DND-41 (cell line): ENCODE measurements at regions not wholly inside any gene's neighbourhood (a gene's known extent, or its start where the extent isn't known, plus 50 kb on each side); places are given as distances from the start of the nearest gene placed in this dataset.

Experiments
- ATAC-seq: fragments of 200-7000 bp; cut with Tn5 transposase; 3 replicates; pipeline ENCODE4 v1.9.1; 2021; ENCODE audit warnings: low read depth; ENCODE audit not compliant: insufficient read depth
- DNase-seq: peaks from one replicate; pipeline ENCODE4 v3.0.0-alpha.2; 2020
- H2AFZ ChIP-seq: 2 replicates; pipeline ENCODE4 v1.6.0; 2012; ENCODE audit warnings: low read depth, low read length
- H3K27ac ChIP-seq: 2 replicates; pipeline ENCODE4 v1.5.1; 2012; ENCODE audit warnings: low read length, inconsistent platforms
- H3K27me3 ChIP-seq: fragments of 200-600 bp; sonication (generic); 2 replicates; pipeline ENCODE4 v1.6.0; 2012; ENCODE audit warnings: low read length, mild to moderate bottlenecking, inconsistent platforms; ENCODE audit not compliant: insufficient read depth, poor library complexity
- H3K36me3 ChIP-seq: 2 replicates; pipeline ENCODE4 v1.5.1; 2012; ENCODE audit warnings: low read length, inconsistent platforms; ENCODE audit not compliant: insufficient read depth
- H3K4me1 ChIP-seq: 2 replicates; pipeline ENCODE4 v1.5.1; 2012; ENCODE audit warnings: mild to moderate bottlenecking, low read length; ENCODE audit not compliant: insufficient read depth
- H3K4me2 ChIP-seq: 2 replicates; pipeline ENCODE4 v1.6.0; 2012; ENCODE audit warnings: mild to moderate bottlenecking, moderate library complexity, low read length, inconsistent platforms; ENCODE audit not compliant: insufficient read depth
- H3K4me3 ChIP-seq, 2 experiments: fragments of 200-600 bp in 1 of 2; shearing (Covaris generic) in 1 of 2; 2 replicates each; pipeline ENCODE4 v1.5.1; 2012 to 2016; ENCODE audit warnings: inconsistent platforms in 2 of 2, low read length in 2 of 2, mild to moderate bottlenecking in 2 of 2, low read depth in 1 of 2, moderate library complexity in 1 of 2
- H3K79me2 ChIP-seq: 2 replicates; pipeline ENCODE4 v1.6.0; 2012; ENCODE audit warnings: low read length, inconsistent platforms; ENCODE audit not compliant: insufficient read depth
- H3K9ac ChIP-seq: 2 replicates; pipeline ENCODE4 v1.6.0; 2012; ENCODE audit warnings: low read depth, mild to moderate bottlenecking, inconsistent platforms, low read length, moderate library complexity
- H3K9me3 ChIP-seq: 2 replicates; pipeline ENCODE4 v1.5.1; 2012; ENCODE audit warnings: low read length, moderate library complexity, mild to moderate bottlenecking, inconsistent platforms; ENCODE audit not compliant: insufficient read depth, severe bottlenecking
- H4K20me1 ChIP-seq: 2 replicates; pipeline ENCODE4 v1.6.0; 2012; ENCODE audit warnings: low read length; ENCODE audit not compliant: insufficient read depth
- EZH2 ChIP-seq: IDR thresholded peaks from 3 replicates; pipeline ENCODE4 v1.6.1; 2012; ENCODE audit warnings: borderline replicate concordance, low read depth, mild to moderate bottlenecking, moderate library complexity, low read length, inconsistent platforms; ENCODE audit not compliant: severe bottlenecking
- TF ChIP-seq, protein P1 (sequence below): IDR thresholded peaks from 2 replicates; pipeline ENCODE4 v1.5.1; 2012; ENCODE audit warnings: borderline replicate concordance, low read length, moderate library complexity, mild to moderate bottlenecking; ENCODE audit not compliant: poor library complexity, severe bottlenecking; ENCODE audit errors: extremely low read depth

- Histone ChIP-seq H3K4me1 (no peaks in the 10 kb centered on the region), H3K4me2 (no peak overlapping the region), H3K4me3 (no peak overlapping the region), H3K9me3 (no peaks in the 10 kb centered on the region), H2AFZ (no peak overlapping the region), H3K9ac (no peak overlapping the region), H3K27me3 (no peaks in the 10 kb centered on the region), H4K20me1 (no peaks in the 10 kb centered on the region), H3K36me3 (no peaks in the 10 kb centered on the region), H3K79me2 (no peaks in the 10 kb centered on the region), H3K27ac (no peak overlapping the region)
- no peak for ATAC-seq
- TF ChIP-seq EZH2, result no peak
- TF ChIP-seq, protein P1, sequence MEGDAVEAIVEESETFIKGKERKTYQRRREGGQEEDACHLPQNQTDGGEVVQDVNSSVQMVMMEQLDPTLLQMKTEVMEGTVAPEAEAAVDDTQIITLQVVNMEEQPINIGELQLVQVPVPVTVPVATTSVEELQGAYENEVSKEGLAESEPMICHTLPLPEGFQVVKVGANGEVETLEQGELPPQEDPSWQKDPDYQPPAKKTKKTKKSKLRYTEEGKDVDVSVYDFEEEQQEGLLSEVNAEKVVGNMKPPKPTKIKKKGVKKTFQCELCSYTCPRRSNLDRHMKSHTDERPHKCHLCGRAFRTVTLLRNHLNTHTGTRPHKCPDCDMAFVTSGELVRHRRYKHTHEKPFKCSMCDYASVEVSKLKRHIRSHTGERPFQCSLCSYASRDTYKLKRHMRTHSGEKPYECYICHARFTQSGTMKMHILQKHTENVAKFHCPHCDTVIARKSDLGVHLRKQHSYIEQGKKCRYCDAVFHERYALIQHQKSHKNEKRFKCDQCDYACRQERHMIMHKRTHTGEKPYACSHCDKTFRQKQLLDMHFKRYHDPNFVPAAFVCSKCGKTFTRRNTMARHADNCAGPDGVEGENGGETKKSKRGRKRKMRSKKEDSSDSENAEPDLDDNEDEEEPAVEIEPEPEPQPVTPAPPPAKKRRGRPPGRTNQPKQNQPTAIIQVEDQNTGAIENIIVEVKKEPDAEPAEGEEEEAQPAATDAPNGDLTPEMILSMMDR, result no peak
- DNase-seq, result no peak
These were observed 166.1 kb upstream of the SEMA6A start for GRCh38 chr5:116740771-116741170.

GRCh38 chr5:116739571-116739970, 164.9 kb upstream of the SEMA6A start:
- Histone ChIP-seq H2AFZ (no peak overlapping the region), H4K20me1 (no peaks in the 10 kb centered on the region), H3K9ac (no peak overlapping the region), H3K9me3 (no peaks in the 10 kb centered on the region), H3K4me2 (no peak overlapping the region), H3K4me3 (no peak overlapping the region), H3K4me1 (no peaks in the 10 kb centered on the region), H3K79me2 (no peaks in the 10 kb centered on the region), H3K27me3 (no peaks in the 10 kb centered on the region), H3K27ac (no peak overlapping the region), H3K36me3 (no peaks in the 10 kb centered on the region)
- TF ChIP-seq, protein P1, result no peak
- TF ChIP-seq EZH2, result no peak
- DNase-seq, result no peak
- no peak for ATAC-seq

GRCh38 chr5:116738615-116739261, 164.1 kb upstream of the SEMA6A start:
- TF ChIP-seq, protein P1, result no peak
- TF ChIP-seq EZH2, result no peak
- H3K4me1 ChIP-seq, result no peaks in the 10 kb centered on the region
- H3K36me3 ChIP-seq, result no peaks in the 10 kb centered on the region
- H3K9ac ChIP-seq, result no peak overlapping the region
- no peak for DNase-seq
- H3K9me3 ChIP-seq, result no peaks in the 10 kb centered on the region
- no peak overlapping the region for H2AFZ ChIP-seq
- H4K20me1 ChIP-seq, result no peaks in the 10 kb centered on the region
- no peak overlapping the region for H3K4me3 ChIP-seq
- ATAC-seq, result no peak
- no peaks in the 10 kb centered on the region for H3K79me2 ChIP-seq
- no peaks in the 10 kb centered on the region for H3K27me3 ChIP-seq
- no peak overlapping the region for H3K27ac ChIP-seq
- H3K4me2 ChIP-seq, result no peak overlapping the region

DNA sequence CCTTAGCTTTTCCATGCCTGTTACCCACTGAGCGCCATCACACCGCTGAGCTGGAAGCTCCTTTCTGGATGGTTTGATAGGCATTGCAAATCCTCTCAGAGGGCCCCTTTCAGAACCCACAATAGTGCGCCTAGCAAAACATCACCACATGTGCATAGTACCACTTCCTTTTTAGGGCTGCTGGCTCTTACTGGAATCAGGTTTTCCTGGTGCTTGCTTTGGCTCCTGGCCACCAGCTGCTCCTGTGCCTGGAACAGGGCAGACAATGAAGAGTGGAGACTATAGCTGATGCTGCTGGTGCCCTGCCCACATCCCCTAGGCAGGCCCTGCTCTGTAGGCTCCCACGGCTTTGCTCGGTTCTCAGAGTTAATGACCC, 163.6 kb upstream of the SEMA6A start:
- Histone ChIP-seq H3K27me3 (no peaks in the 10 kb centered on the region), H3K4me2 (no peak overlapping the region), H4K20me1 (no peaks in the 10 kb centered on the region), H3K79me2 (no peaks in the 10 kb centered on the region), H3K36me3 (no peaks in the 10 kb centered on the region), H3K4me3 (no peak overlapping the region), H3K9me3 (no peaks in the 10 kb centered on the region), H3K9ac (no peak overlapping the region), H3K27ac (no peak overlapping the region), H2AFZ (no peak overlapping the region), H3K4me1 (no peaks in the 10 kb centered on the region)
- no peak for DNase-seq
- no peak for ATAC-seq
- TF ChIP-seq, protein P1, result no peak
- TF ChIP-seq EZH2, result no peak
